SK-N-SH (cell line): ENCODE measurements at regions not wholly inside any gene's neighbourhood (a gene's known extent, or its start where the extent isn't known, plus 50 kb on each side); places are given as distances from the start of the nearest gene placed in this dataset.

Experiments
- CHD2 ChIP-seq: fragments of 150-350 bp; IDR thresholded peaks from 2 replicates; pipeline ENCODE4 v1.6.1; 2018; ENCODE audit warnings: low read length; ENCODE audit not compliant: partially characterized antibody
- EP300 ChIP-seq, 2 experiments: IDR thresholded peaks; 2 replicates each; pipeline versions ENCODE4 v1.4.0 to v1.6.1; 2012; ENCODE audit warnings: borderline replicate concordance in 1 of 2, low read depth in 1 of 2, low read length in 1 of 2
- EZH2phosphoT487 ChIP-seq: fragments of 200-600 bp; sonication (generic); IDR thresholded peaks from 2 replicates; pipeline ENCODE4 v1.6.1; 2017; ENCODE audit warnings: low read depth, mixed run types, mild to moderate bottlenecking, antibody characterized with exemption, moderate library complexity, borderline replicate concordance
- FOXJ3 ChIP-seq: sonication (generic); formaldehyde crosslinking; IDR thresholded peaks from 2 replicates; pipeline ENCODE4 v1.5.1; 2020; ENCODE audit warnings: mild to moderate bottlenecking, missing genetic modification reagents
- MXI1 ChIP-seq: IDR thresholded peaks from 2 replicates; pipeline ENCODE4 v1.6.1; 2012; ENCODE audit warnings: mild to moderate bottlenecking, low read depth, low read length, improper control_type of control experiment
- NFIC ChIP-seq: IDR thresholded peaks from 2 replicates; pipeline ENCODE4 v1.4.0; 2012; ENCODE audit warnings: borderline replicate concordance
- POLR2AphosphoS5 ChIP-seq: IDR thresholded peaks from 2 replicates; pipeline ENCODE4 v1.6.1; 2012; ENCODE audit warnings: low read depth, low read length
- RXRA ChIP-seq: IDR thresholded peaks from 2 replicates; pipeline ENCODE4 v1.4.0; 2012; ENCODE audit warnings: low read depth, mild to moderate bottlenecking, borderline replicate concordance
- SIN3A ChIP-seq: IDR thresholded peaks from 2 replicates; pipeline ENCODE4 v1.6.1; 2012; ENCODE audit warnings: low read depth, mild to moderate bottlenecking, low read length, moderate library complexity, borderline replicate concordance
- SMC3 ChIP-seq: IDR thresholded peaks from 2 replicates; pipeline ENCODE4 v1.6.1; 2012; ENCODE audit warnings: low read depth, low read length, improper control_type of control experiment
- YY1 ChIP-seq: IDR thresholded peaks from 2 replicates; pipeline ENCODE4 v1.4.0; 2012; ENCODE audit warnings: low read depth, mild to moderate bottlenecking
- TF ChIP-seq, protein P1 (sequence below): fragments of 200-600 bp; sonication (generic); IDR thresholded peaks from 2 replicates; pipeline ENCODE4 v1.6.1; 2017; ENCODE audit warnings: antibody characterized with exemption, mild to moderate bottlenecking, moderate library complexity
- TF ChIP-seq, protein P2 (sequence below): IDR thresholded peaks from 2 replicates; pipeline ENCODE4 v1.4.0; 2012; ENCODE audit warnings: low read depth

GRCh38 chr1:193555662-193556441, 369.4 kb upstream of the B3GALT2 start:
- TF ChIP-seq POLR2AphosphoS5 (no peak), CHD2 (no peak), EP300 (IDR thresholded peaks at IDR 0.05; ENCODE audit: borderline replicate concordance in 1 of 2, low read depth in 1 of 2, low read length in 1 of 2) (no peak), YY1 (no peak), FOXJ3 (CRISPR knock-in tag) (no peak), NFIC (no peak), SMC3 (no peak), SIN3A (no peak), EZH2phosphoT487 (no peak), MXI1 (no peak), RXRA (no peak)
- TF ChIP-seq, protein P1, sequence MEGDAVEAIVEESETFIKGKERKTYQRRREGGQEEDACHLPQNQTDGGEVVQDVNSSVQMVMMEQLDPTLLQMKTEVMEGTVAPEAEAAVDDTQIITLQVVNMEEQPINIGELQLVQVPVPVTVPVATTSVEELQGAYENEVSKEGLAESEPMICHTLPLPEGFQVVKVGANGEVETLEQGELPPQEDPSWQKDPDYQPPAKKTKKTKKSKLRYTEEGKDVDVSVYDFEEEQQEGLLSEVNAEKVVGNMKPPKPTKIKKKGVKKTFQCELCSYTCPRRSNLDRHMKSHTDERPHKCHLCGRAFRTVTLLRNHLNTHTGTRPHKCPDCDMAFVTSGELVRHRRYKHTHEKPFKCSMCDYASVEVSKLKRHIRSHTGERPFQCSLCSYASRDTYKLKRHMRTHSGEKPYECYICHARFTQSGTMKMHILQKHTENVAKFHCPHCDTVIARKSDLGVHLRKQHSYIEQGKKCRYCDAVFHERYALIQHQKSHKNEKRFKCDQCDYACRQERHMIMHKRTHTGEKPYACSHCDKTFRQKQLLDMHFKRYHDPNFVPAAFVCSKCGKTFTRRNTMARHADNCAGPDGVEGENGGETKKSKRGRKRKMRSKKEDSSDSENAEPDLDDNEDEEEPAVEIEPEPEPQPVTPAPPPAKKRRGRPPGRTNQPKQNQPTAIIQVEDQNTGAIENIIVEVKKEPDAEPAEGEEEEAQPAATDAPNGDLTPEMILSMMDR = no peak
- TF ChIP-seq, protein P2, sequence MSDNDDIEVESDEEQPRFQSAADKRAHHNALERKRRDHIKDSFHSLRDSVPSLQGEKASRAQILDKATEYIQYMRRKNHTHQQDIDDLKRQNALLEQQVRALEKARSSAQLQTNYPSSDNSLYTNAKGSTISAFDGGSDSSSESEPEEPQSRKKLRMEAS = no peak
